Fibroblast of villous mesenchyme (primary cell): ENCODE measurements at regions not wholly inside any gene's neighbourhood (a gene's known extent, or its start where the extent isn't known, plus 50 kb on each side); places are given as distances from the start of the nearest gene placed in this dataset.

Experiments
- DNase-seq: peaks from one replicate; pipeline ENCODE4 v3.0.0-alpha.2; 2010; ENCODE audit warnings: low read depth
- H3K4me3 ChIP-seq: 2 replicates; pipeline ENCODE4 v1.5.1; 2011; ENCODE audit warnings: low read depth, mild to moderate bottlenecking, low read length
- CTCF ChIP-seq: IDR thresholded peaks from 2 replicates; pipeline ENCODE4 v1.5.1; 2012; ENCODE audit warnings: low read depth, mild to moderate bottlenecking, low read length; ENCODE audit not compliant: insufficient read depth

GRCh38 chr5:153081385-153081784 is 409.1 kb upstream of the GRIA1 start:
- no peak for TF ChIP-seq CTCF
- DNase-seq = peak; percentile 34
- H3K4me3 ChIP-seq = no peak overlapping the region

GRCh38 chr5:153084511-153084910 is 406.0 kb upstream of the GRIA1 start:
- TF ChIP-seq CTCF = no peak
- no peak overlapping the region for H3K4me3 ChIP-seq
- DNase-seq = no peak

GRCh38 chr5:153086486-153086885 is 404.0 kb upstream of the GRIA1 start:
- no peak for TF ChIP-seq CTCF
- DNase-seq = no peak
- no peak overlapping the region for H3K4me3 ChIP-seq

GRCh38 chr5:153088538-153088937 is 401.9 kb upstream of the GRIA1 start:
- no peak overlapping the region for H3K4me3 ChIP-seq
- TF ChIP-seq CTCF = no peak
- no peak for DNase-seq

- H3K4me3 ChIP-seq = no peak overlapping the region
- TF ChIP-seq CTCF = no peak
- no peak for DNase-seq
Measured at GRCh38 chr5:153094333-153094732, 396.1 kb upstream of the GRIA1 start.

GRCh38 chr5:153096381-153096780 is 394.1 kb upstream of the GRIA1 start:
- no peak for DNase-seq

More at GRCh38 chr5:153096381-153096780, 394.1 kb upstream of the GRIA1 start:
- no peak overlapping the region for H3K4me3 ChIP-seq
- TF ChIP-seq CTCF = no peak
